ENCODE measurements at regions not wholly inside any gene's neighbourhood (a gene's known extent, or its start where the extent isn't known, plus 50 kb on each side); places are given as distances from the start of the nearest gene placed in this dataset.
A peak's percentile ranks its signal among the peaks of the same experiment; 100 is the strongest.

GRCh38 chr9:99565203-99565602 lies 256.5 kb upstream of the NR4A3 start:
- no peaks in the 10 kb centered on the region for H3K4me1 Mint-ChIP-seq
- no peak overlapping the region for H3K4me3 Mint-ChIP-seq
- DNase-seq, result no peak
- H3K27ac Mint-ChIP-seq, result no peak overlapping the region
- no peak for ATAC-seq
- no peaks in the 10 kb centered on the region for H3K9me3 Mint-ChIP-seq
- peaks cover 37% of the 10 kb centered on the region for H3K27me3 Mint-ChIP-seq

GRCh38 chr9:99567436-99567835 lies 254.2 kb upstream of the NR4A3 start:
- H3K9me3 Mint-ChIP-seq, result no peaks in the 10 kb centered on the region
- ATAC-seq (no peak), DNase-seq (no peak)
- H3K4me1 Mint-ChIP-seq, result no peaks in the 10 kb centered on the region
- peaks cover 50% of the 10 kb centered on the region for H3K27me3 Mint-ChIP-seq
- no peak overlapping the region for H3K4me3 Mint-ChIP-seq
- H3K27ac Mint-ChIP-seq, result peak overlapping the region in 1 of 2 donors; percentile 59

DNA sequence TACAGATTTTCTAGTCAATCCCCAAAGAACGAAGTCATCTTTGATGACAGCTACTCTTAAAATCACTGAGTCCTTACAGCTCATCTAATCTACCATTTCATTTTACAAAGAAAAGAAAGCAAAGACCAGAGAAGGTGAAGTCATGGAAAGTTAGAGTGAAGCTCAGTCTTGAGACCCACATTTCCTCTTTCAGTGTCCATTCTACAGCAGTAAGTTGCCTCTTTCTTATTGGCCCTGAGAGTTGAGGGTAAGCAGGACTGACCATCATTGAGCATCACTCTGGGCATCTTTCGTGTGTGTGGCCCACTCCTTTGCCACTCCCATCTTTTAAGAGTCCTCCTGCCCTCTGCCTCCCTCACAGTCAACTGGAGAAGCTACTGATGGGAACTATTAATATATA lies 251.8 kb upstream of the NR4A3 start:
- Mint-ChIP-seq H3K27me3 (peaks cover 42% of the 10 kb centered on the region), H3K4me1 (no peaks in the 10 kb centered on the region), H3K27ac (no peak overlapping the region), H3K9me3 (no peaks in the 10 kb centered on the region), H3K4me3 (no peak overlapping the region)
- no peak for DNase-seq
- ATAC-seq, result no peak

DNA sequence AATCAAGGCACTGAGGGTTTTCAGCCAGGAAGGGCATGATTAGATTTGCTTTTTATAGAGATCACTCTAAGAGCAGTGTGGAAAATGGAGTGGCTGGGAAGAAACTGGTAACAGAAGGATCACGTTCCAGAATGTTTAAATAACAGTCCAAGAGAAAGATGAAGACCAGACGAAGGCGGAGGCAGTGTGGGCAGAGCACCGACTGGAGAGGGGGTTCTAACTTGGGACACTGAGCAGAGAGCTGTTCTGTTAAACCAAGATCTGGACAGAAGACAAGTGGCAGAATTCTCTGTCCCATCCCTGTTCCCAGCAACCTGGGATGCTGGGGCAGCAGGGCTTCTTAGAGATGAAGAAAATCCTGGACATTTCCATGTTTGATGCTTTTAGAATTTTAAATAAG lies 249.1 kb upstream of the NR4A3 start:
- Mint-ChIP-seq H3K4me3 (no peak overlapping the region), H3K4me1 (peaks cover 4% of the 10 kb centered on the region), H3K27ac (no peak overlapping the region)

DNA sequence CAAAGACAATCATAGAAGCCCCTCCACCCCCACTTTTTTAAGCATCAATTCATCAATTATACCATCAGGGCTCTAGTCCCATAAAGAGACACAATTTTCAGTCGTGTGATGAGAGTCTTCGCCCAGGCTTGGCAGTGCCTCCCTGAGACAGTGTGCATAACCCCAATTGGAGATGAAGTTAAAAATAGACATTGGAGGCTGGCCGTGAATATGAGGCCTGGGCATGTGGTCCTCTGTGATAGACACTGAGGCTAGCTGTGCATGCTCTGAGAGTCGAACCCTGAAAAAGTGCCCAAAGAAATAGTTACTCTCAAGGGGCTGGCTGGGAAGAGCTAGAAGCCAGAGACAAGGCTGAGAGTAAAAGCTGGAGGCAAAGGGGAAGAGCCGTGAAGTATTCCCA lies 248.6 kb upstream of the NR4A3 start:
- no peak overlapping the region for H3K27ac Mint-ChIP-seq
- no peaks in the 10 kb centered on the region for H3K9me3 Mint-ChIP-seq
- peaks cover 23% of the 10 kb centered on the region for H3K27me3 Mint-ChIP-seq
- H3K4me3 Mint-ChIP-seq, result no peak overlapping the region
- ATAC-seq, result no peak
- H3K4me1 Mint-ChIP-seq, result peaks cover 5% of the 10 kb centered on the region
- DNase-seq, result no peak

More for the DNA sequence above, 249.1 kb upstream of the NR4A3 start:
- H3K27me3 Mint-ChIP-seq, result peaks cover 26% of the 10 kb centered on the region
- no peaks in the 10 kb centered on the region for H3K9me3 Mint-ChIP-seq
- ATAC-seq (no peak), DNase-seq (no peak)

GRCh38 chr9:99573886-99574285 lies 247.8 kb upstream of the NR4A3 start:
- ATAC-seq (no peak), DNase-seq (no peak)
- Mint-ChIP-seq H3K9me3 (no peaks in the 10 kb centered on the region), H3K4me1 (peaks cover 5% of the 10 kb centered on the region), H3K4me3 (no peak overlapping the region), H3K27me3 (peaks cover 23% of the 10 kb centered on the region), H3K27ac (no peak overlapping the region)

DNA sequence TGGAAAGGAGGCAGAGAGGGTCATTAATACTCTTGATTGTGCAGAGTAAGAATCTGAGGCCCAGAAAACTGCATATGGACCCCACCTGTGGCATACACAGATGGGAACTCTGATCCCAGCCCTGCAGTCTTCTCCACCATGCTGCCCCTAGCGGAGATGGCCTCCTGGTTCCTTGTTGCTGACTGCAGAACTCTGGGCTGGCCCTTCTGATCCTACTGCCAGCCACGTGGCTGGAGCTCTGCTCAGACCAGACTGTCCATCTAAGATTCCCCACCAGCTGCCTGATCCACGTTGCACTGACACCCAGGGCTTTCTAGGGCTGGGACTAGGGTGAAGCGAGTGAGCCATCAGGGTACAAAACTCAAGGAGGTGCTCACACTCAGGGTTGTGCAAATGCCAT lies 245.7 kb upstream of the NR4A3 start:
- Mint-ChIP-seq H3K4me1 (peaks cover 5% of the 10 kb centered on the region), H3K4me3 (no peak overlapping the region), H3K27me3 (peaks cover 7% of the 10 kb centered on the region), H3K9me3 (no peaks in the 10 kb centered on the region), H3K27ac (no peak overlapping the region)
- DNase-seq (no peak), ATAC-seq (no peak)

DNA sequence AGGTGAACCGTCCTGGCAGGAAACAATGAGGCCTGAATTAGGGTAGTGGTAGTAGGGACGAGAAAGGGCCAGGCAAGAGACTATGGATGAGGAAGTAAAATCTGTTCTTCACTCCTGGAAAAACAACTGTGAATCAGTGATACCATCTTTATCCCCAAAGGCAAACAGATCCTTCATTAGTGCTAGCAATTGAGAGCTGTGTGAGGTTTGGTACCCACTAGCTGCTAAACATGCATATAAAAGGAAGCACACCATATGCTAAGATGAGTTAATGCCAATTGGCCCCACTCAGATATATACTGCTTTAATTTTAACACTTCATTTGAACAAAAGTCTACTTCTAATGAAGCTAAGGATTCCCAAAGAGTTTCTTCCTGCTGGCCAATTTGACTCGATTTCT lies 244.8 kb upstream of the NR4A3 start:
- peaks cover 4% of the 10 kb centered on the region for H3K27me3 Mint-ChIP-seq
- ATAC-seq (no peak), DNase-seq (no peak)
- no peak overlapping the region for H3K27ac Mint-ChIP-seq
- H3K4me3 Mint-ChIP-seq, result no peak overlapping the region
- H3K4me1 Mint-ChIP-seq, result peaks cover 5% of the 10 kb centered on the region
- H3K9me3 Mint-ChIP-seq, result no peaks in the 10 kb centered on the region

- H3K9me3 Mint-ChIP-seq, result no peaks in the 10 kb centered on the region
- no peak overlapping the region for H3K27ac Mint-ChIP-seq
- H3K4me3 Mint-ChIP-seq, result no peak overlapping the region
- no peak for ATAC-seq
- no peaks in the 10 kb centered on the region for H3K27me3 Mint-ChIP-seq
- peaks cover 5% of the 10 kb centered on the region for H3K4me1 Mint-ChIP-seq
- DNase-seq, result no peak
Measured at GRCh38 chr9:99577351-99577750, 244.3 kb upstream of the NR4A3 start.

- Mint-ChIP-seq H3K4me1 (peaks cover 5% of the 10 kb centered on the region), H3K9me3 (peaks cover 0 to 2% of the 10 kb centered on the region in 2 donors), H3K27ac (no peak overlapping the region), H3K27me3 (peaks cover 4% of the 10 kb centered on the region), H3K4me3 (no peak overlapping the region)
- no peak for ATAC-seq
- no peak for DNase-seq
Measured at GRCh38 chr9:99578666-99579065, 243.0 kb upstream of the NR4A3 start.

- H3K27me3 Mint-ChIP-seq, result peaks cover 7% of the 10 kb centered on the region
- DNase-seq, result no peak
- no peak overlapping the region for H3K27ac Mint-ChIP-seq
- peaks cover 5% of the 10 kb centered on the region for H3K4me1 Mint-ChIP-seq
- no peak for ATAC-seq
- H3K9me3 Mint-ChIP-seq, result peaks cover 0 to 4% of the 10 kb centered on the region in 2 donors
- no peak overlapping the region for H3K4me3 Mint-ChIP-seq
Measured at GRCh38 chr9:99579964-99580363, 241.7 kb upstream of the NR4A3 start.

- Mint-ChIP-seq H3K27me3 (peaks cover 13% of the 10 kb centered on the region), H3K4me3 (no peak overlapping the region), H3K4me1 (no peaks in the 10 kb centered on the region), H3K9me3 (peaks cover 0 to 4% of the 10 kb centered on the region in 2 donors), H3K27ac (no peak overlapping the region)
- no peak for ATAC-seq
- no peak for DNase-seq
Measured at GRCh38 chr9:99582814-99583213, 238.9 kb upstream of the NR4A3 start.

DNA sequence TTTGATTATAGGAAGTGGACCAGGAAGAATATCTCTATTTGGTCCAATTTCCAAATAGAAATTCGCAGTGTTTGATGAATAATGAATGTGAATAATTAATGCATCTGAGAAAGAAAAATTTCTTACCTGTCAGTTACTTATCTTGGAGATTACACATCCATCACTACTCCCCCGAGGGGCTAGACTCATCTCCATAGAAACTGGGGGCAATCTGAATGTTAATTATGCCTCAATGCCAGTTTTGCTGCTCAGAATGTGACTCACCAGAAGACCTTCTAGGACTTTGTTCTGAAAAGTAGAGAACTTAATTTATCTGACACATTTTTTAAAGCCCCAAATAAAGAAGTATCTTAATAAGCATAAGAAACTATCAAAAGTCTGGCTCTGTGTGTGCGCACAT lies 233.4 kb upstream of the NR4A3 start:
- ATAC-seq (no peak), DNase-seq (no peak)
- H3K9me3 Mint-ChIP-seq, result peaks cover 0 to 4% of the 10 kb centered on the region in 2 donors
- H3K4me1 Mint-ChIP-seq, result no peaks in the 10 kb centered on the region
- peaks cover 20% of the 10 kb centered on the region for H3K27me3 Mint-ChIP-seq
- no peak overlapping the region for H3K27ac Mint-ChIP-seq
- no peak overlapping the region for H3K4me3 Mint-ChIP-seq

DNA sequence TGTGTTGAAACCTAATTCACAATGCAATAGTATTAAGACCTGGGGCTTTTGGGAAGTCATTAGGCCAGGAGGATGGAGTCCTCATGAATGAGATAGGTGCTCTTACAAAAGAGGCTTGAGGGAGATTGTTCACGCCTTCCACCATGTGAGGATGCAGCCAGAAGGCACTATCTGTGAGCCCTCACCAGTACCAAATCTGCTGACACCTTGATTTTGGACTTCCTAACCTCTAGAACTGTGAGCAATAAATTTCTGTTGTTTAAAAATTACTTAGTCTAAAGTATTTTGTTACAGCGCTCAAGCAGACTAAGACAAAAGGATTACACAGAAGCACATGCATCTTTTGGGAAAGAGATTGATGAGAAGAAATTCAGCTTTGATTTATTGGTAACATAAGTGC lies 232.9 kb upstream of the NR4A3 start:
- no peak overlapping the region for H3K4me3 Mint-ChIP-seq
- no peak overlapping the region for H3K27ac Mint-ChIP-seq
- no peaks in the 10 kb centered on the region for H3K4me1 Mint-ChIP-seq
- no peak for DNase-seq
- peaks cover 16% of the 10 kb centered on the region for H3K27me3 Mint-ChIP-seq
- ATAC-seq, result no peak
- peaks cover 0 to under 1% of the 10 kb centered on the region in 2 donors for H3K9me3 Mint-ChIP-seq

- Mint-ChIP-seq H3K9me3 (no peaks in the 10 kb centered on the region), H3K27me3 (peaks cover 14% of the 10 kb centered on the region), H3K27ac (peak overlapping the region in 1 of 2 donors; percentile 69), H3K4me1 (peaks cover under 1% of the 10 kb centered on the region), H3K4me3 (no peak overlapping the region)
- no peak for ATAC-seq
- no peak for DNase-seq
Measured at GRCh38 chr9:99590410-99590809, 231.3 kb upstream of the NR4A3 start.

DNA sequence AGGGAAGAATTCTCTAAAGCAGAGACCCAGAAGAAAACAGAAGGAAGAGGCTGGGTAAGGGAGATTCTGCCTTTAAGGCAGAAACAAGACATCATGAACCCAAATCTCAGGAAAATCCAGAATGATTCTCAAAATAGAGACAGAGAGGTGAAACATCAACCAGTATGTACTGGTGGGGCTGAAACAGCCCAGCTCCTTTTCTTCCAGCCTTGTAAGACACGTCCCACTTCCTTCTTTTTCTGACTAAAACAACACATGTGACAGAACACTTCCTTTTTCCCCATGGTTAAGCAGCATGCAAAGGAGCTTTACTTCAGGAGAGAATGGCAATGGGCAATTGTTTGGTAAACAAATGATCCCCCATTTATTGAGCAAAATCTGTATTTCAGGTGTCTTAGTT lies 230.8 kb upstream of the NR4A3 start:
- peak overlapping the region in 1 of 2 donors; percentile 69 for H3K27ac Mint-ChIP-seq
- H3K4me1 Mint-ChIP-seq, result peaks cover 4% of the 10 kb centered on the region
- H3K4me3 Mint-ChIP-seq, result no peak overlapping the region
- H3K9me3 Mint-ChIP-seq, result no peaks in the 10 kb centered on the region
- ATAC-seq (no peak), DNase-seq (no peak)
- H3K27me3 Mint-ChIP-seq, result peaks cover 14% of the 10 kb centered on the region

DNA sequence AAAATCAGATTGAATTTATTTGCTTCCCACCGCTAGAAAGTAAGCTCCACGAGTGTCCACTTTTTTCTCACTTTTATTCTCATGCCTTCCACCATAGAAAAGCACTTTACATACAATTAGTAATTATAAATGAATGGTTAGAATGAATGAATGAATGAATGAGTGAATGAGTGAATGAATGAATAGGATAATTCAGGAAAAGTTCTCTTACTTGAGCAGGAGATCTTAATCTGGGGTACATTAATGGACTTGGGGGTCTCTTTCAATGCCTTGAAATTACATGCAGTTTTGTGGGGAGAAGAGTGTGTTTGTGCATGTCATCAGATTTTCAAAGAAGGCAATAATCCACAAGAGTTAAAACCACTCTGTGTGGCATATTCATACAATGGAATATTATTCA lies 229.9 kb upstream of the NR4A3 start:
- no peak for ATAC-seq
- H3K27me3 Mint-ChIP-seq, result peaks cover 10% of the 10 kb centered on the region
- H3K27ac Mint-ChIP-seq, result no peak overlapping the region

More for the DNA sequence above, 229.9 kb upstream of the NR4A3 start:
- Mint-ChIP-seq H3K4me3 (no peak overlapping the region), H3K9me3 (no peaks in the 10 kb centered on the region), H3K4me1 (peaks cover 9% of the 10 kb centered on the region)
- DNase-seq, result no peak
